CD1c-positive myeloid dendritic cell (primary cell): ENCODE measurements at regions not wholly inside any gene's neighbourhood (a gene's known extent, or its start where the extent isn't known, plus 50 kb on each side); places are given as distances from the start of the nearest gene placed in this dataset.

Source experiments
- DNase-seq: peaks from one replicate; pipeline ENCODE4 v3.0.0-alpha.2; 2016; ENCODE audit errors: extremely low spot score

GRCh38 chr9:28600226-28600625 is 1026.9 kb upstream of the C9orf72 start:
- DNase-seq, result no peak

GRCh38 chr9:28607843-28608242 is 1034.6 kb upstream of the C9orf72 start:
- no peak for DNase-seq

GRCh38 chr9:28610339-28610738 is 1037.1 kb upstream of the C9orf72 start:
- no peak for DNase-seq

GRCh38 chr9:28616310-28616709 is 1043.0 kb upstream of the C9orf72 start:
- DNase-seq, result no peak

GRCh38 chr9:28620011-28620410 is 1046.7 kb upstream of the C9orf72 start:
- DNase-seq, result no peak

GRCh38 chr9:28620661-28621060 is 1047.4 kb upstream of the C9orf72 start:
- no peak for DNase-seq

GRCh38 chr9:28624771-28625170 is 1051.5 kb upstream of the C9orf72 start:
- no peak for DNase-seq

- DNase-seq, result no peak
These were observed 1054.8 kb upstream of the C9orf72 start for GRCh38 chr9:28628031-28628430.

GRCh38 chr9:28648723-28649122 is 1075.4 kb upstream of the C9orf72 start:
- DNase-seq, result no peak

GRCh38 chr9:28650327-28650726 is 1077.0 kb upstream of the C9orf72 start:
- DNase-seq, result no peak

GRCh38 chr9:28651050-28651722 is 1077.9 kb upstream of the C9orf72 start:
- DNase-seq, result no peak

- DNase-seq, result no peak
These were observed 1079.9 kb upstream of the C9orf72 start for GRCh38 chr9:28653216-28653615.

GRCh38 chr9:28656727-28657126 is 1083.4 kb upstream of the C9orf72 start:
- DNase-seq, result no peak

GRCh38 chr9:28661853-28662252 is 1088.6 kb upstream of the C9orf72 start:
- no peak for DNase-seq

- no peak for DNase-seq
These were observed 1089.4 kb upstream of the C9orf72 start for GRCh38 chr9:28662675-28663074.

- no peak for DNase-seq
These were observed 1094.9 kb upstream of the C9orf72 start for GRCh38 chr9:28668158-28668557.

- no peak for DNase-seq
These were observed 1097.7 kb upstream of the C9orf72 start for GRCh38 chr9:28671000-28671399.

- DNase-seq, result no peak
These were observed 1104.8 kb upstream of the C9orf72 start for GRCh38 chr9:28678097-28678496.

GRCh38 chr9:28688172-28688571 is 1114.9 kb upstream of the C9orf72 start:
- no peak for DNase-seq

- no peak for DNase-seq
These were observed 1118.7 kb upstream of the C9orf72 start for GRCh38 chr9:28692012-28692411.

GRCh38 chr9:28696960-28697359 is 1123.7 kb upstream of the C9orf72 start:
- DNase-seq, result no peak

- no peak for DNase-seq
These were observed 1126.4 kb upstream of the C9orf72 start for GRCh38 chr9:28699632-28700031.

GRCh38 chr9:28707616-28708015 is 1134.3 kb upstream of the C9orf72 start:
- DNase-seq, result no peak

GRCh38 chr9:28714188-28714587 is 1140.9 kb upstream of the C9orf72 start:
- no peak for DNase-seq
